Glomerular visceral epithelial cell (primary cell): ENCODE measurements at regions not wholly inside any gene's neighbourhood (a gene's known extent, or its start where the extent isn't known, plus 50 kb on each side); places are given as distances from the start of the nearest gene placed in this dataset.
A peak's percentile ranks its signal among the peaks of the same experiment; 100 is the strongest.
"Not testable (repeated sequence)": the region's sequence is repeated elsewhere in the genome, so short reads cannot be mapped to it uniquely, and the experiment has no call there.

ENCODE experiments used
- DNase-seq: peaks from one replicate; pipeline ENCODE4 v3.0.0-alpha.2; 2016; ENCODE audit errors: extremely low spot score

DNA sequence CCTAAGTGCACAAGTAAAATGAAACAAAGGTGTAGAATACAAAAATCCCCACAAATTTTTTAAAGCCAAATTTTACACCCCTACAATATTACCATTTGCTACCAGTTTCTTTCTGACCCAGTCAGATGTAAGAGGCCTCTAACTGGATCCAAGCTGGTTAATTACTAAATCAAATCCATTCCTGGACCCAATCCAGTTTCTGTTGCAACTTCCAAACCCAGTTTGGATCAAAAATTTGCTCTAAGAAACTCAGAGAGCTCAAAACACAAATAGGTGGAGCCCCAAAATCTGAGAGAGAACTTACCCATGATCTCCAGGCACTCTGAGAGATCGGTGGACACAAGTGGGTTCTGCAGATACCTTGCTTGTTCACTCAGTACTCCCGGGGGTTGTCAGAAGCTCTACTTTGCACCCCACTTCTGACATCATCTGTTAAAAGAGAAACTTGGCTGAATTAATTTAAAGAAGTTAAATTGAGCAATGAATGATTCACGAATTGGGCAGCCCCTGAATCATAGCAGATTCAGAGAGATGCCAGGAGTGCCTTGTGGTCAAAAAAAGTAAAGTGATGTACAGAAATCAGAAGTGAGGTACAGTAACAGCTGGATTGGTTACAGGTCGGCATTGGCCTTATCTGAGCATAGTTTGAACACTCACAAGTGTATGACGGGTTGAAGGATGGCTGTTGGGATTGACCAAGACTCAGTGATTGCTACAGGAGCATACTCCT is 448.0 kb downstream of the KCNT2 start:
- DNase-seq, result peak; percentile 26

DNA sequence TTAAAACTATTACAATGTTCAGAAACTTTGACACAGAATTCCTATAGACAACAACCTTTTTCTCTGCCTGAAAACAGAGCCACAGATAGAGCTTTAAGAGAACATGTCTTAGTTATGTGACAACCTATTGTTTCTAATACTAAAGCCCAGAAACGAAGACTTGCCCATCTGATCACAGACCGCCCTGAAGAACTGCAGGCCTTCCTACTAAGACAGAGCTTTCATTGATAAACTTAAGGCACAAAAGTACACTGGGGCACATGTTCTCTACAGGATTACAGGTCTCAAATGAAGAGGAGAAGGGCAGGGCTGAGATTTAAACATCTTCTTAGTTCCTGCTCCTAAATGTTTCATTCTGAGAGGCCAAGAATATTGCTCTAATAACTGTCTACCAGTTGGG is 452.7 kb downstream of the KCNT2 start:
- no peak for DNase-seq

DNA sequence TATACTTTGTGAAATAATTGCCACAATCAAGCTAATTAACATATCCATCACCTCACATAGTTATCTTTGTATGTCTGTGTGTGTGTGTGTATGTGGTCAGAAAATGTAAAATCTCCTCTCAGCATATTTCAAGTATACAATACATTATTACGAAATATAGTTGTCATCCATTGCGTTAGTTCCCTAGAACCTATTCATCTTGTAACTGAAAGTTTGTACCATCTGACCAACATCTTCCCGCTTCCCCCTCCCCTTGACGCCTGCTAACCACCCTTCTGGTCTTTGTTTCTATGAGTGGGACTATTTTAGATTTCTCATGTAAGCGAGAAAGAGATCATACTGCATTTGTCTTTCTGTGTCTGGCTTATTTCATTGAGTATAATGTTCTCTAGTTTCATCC is 455.3 kb downstream of the KCNT2 start:
- no peak for DNase-seq

DNA sequence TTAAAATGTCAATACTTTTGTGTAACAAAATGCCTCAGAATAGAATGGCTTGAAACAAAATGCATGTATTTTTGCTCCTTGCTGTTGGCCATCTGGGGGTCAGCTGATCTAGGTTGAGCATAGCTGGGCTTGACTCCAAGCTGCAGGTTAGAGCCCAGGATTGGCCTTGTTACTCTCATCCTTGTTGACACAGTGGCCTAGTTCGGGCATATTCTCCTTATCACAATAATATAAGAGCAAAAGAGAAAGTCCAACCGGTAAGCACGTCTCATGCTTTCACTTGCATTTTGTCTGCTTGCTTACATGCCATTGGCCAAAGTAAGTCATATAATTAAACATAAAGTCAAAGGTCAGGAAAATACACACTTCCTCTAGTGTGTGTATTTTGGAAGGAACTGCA is 456.2 kb downstream of the KCNT2 start:
- no peak for DNase-seq

DNA sequence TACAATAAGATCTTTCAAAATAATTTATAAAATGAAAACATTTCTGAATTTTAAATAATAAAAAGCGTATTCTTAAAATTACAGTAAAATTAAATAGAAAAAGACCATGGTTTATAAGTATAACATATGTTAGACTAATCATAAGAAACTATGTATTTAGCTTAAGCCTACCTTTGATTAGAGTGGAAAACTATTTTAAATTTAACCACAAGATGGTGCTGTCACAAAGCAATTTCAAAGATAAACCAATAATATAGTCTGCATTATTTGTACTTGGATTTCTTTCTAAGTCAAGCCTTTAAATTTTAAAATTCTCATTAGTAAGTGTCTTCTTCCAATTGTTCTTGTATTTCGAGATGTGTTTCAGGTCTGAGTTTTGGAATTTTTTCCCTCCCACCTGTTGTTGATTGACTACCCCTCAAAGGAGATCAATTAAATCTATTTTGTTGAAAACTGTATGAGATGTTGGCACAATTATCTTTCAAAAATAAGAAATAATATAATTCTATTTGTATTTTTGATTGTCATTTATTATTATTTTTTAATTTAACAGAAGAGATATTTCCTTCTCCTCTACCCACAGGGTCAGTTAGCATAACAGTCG is 459.8 kb downstream of the KCNT2 start:
- DNase-seq, result peak; percentile 45

DNA sequence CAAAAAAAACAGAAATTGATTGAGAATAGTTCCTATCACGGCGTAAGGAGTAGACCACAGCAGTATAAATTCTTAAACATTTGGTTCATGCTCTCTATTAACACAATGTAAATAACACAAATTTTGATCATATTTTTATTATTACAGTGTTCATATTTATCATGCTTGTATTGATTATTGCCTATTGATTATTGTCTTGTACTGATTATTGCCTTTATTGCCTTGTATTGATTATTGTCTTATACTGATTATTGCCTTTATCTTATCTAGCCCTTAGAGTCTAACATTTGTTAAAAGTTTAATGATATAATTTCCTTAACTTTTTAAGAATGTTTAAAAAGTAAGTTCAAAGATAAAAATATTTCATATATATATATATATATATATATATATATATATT is 460.7 kb downstream of the KCNT2 start:
- DNase-seq, result no peak

DNA sequence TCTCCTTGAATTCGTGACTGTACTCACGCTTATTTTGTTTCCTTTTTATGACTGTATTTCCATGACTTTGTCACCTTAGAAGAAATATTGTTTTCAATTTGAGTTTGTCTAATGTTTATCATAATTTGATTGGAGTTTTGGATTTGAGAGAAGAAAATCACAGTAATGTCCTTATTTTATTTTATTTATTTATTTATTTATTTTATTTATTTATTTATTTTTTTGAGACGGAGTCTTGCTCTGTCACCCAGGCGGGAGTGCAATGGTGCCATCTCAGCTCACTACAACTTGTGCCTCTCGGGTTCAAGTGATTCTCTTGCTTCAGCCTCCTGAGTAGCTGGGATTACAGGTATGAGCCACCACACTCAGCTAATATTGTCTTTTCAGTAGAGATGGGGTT is 463.1 kb downstream of the KCNT2 start:
- not testable (repeated sequence) for DNase-seq

DNA sequence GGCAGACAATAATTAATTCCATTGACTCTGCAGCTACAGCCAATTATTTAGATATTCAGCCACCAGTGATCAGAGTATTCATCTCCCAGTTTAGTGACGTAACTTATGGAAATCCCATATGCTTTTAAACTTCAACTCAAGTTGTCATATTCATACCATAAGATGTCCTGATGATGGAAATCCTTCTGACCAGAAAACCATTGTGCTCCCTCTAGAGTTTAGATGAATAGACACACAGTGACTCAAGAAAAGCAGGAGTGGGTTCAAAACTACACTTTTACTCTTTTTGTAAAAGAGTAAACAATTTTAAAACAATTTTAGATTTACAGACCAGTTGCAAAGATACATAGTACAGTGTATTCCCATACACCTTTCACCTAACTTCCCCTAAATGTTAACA is 463.7 kb downstream of the KCNT2 start:
- no peak for DNase-seq

DNA sequence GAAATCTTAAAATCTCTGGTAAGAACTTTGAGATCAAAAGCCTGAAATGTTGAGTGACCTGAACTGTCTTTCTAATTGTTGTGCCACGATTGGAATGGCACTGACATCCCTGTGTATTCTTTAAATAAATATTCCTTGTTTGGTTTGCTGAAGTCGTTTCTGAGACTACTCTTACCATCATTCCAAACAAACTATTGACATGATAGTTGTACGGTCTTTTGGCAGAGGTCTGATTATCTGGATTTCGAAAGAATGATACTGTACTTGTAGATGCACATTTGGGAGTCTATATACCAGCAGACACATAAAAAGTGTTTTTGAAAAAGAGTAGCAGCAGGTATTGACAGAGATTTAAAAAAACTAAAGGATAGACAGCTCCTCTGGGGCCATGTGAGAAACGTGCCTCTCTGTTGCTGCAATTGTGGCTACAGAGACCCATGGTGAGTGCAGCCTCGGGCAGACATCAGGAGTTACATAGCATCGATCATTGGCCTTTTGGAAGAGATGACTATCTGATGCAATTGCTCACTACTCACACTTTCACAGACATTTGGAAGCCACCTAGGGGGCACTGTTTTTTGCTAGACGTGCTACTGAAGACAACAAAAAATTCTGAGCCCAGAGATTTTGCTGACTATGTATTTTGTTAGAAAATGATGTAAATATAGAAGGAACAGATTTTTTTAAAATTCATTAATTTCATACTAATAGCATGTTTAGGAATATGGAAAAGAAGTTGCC is 464.5 kb downstream of the KCNT2 start:
- no peak for DNase-seq

DNA sequence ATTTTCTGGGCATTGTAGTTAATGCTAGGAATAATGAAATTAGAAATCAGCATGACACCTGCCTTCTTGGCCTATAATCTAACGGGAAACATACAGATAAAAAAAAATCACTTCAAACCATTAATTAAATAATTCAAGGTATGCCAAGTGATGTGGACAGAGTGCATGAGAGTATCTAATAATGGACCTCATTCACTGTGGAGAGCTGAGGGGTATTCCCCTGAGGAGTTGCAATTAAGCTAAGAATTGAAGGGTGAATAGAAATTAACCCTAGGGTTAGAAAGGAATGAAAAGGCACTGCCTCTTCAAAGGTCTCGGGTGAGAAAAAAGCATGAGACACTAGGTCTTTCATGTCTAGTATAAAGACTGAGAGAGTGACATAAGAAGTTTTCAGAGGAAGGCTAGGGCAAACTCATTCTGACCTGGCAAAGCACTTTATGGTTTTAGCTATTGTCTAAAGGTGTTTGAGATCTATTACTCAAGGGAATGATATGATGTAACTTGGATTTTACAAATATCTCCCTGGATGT is 466.1 kb downstream of the KCNT2 start:
- no peak for DNase-seq

DNA sequence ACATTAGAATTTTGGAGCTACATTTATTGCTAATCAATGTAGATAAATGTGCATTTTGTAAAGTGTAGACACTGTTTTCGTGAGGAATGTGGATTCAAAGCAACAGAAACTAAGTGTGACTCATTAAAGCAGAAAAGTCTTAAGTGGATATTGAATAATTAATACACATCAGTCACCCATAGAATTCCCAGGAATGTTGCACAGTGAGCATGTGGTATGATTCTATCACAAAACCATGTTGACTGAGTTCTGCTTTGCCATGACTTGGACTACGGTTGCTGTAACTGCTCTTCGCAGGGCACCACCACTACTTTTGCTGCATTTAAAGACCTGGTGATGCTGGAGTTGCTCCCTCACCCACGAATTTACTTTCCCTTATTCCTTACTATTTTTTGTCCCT is 471.8 kb downstream of the KCNT2 start:
- DNase-seq, result no peak

DNA sequence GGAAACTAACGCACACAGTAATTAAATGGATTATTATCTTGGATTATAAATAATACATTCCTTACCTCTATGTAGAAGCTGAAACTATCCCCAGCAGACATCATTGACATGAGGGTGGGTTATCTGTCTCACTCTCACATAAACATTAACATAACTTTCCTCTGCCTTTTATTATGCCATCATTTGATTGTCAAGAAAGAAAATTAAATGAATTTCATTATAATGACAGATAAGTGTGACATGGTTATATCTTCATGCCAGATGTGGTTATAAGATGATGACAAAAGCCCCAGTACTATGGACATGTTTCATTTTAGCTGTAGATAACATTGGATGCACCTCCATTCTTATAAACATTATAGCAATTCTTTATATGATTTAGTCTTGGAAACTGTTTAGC is 476.5 kb downstream of the KCNT2 start:
- no peak for DNase-seq

DNA sequence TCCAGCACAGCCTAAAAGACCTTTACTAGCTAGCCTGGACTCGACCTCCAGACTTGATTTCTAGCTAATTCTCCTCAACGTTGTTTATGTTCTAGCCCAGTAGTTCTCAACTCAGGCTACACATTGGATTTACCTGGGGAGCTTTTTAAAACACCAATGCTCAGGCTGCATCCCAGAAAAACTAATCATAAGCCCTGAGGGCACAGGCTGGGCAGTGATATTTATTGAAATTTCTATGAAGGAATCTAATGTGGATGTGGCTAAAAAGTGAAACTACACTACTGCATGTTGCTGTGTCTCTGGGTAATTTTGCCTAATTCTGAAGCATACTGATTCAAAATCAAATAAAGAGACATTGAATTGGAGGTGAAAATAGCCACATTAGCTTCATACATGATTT is 479.4 kb downstream of the KCNT2 start:
- DNase-seq, result no peak

DNA sequence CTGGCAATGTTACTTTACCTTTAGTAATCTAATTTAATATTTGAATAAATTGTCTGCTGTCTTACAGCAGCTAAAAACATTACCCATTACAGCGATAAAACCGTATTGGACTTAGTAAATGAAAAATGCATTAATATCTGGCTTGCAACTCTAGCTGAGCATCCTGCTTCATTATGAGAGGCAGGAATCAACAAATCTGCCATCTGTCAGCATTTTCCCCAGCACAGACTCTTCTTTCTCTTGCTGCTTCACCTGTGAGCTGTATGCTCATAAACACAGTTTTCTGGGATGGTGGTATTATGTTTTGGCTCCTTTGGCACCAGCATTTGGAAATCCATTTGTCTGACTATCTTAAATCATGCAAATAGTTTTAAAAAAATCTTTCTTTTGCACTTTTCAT is 487.1 kb downstream of the KCNT2 start:
- DNase-seq, result no peak

DNA sequence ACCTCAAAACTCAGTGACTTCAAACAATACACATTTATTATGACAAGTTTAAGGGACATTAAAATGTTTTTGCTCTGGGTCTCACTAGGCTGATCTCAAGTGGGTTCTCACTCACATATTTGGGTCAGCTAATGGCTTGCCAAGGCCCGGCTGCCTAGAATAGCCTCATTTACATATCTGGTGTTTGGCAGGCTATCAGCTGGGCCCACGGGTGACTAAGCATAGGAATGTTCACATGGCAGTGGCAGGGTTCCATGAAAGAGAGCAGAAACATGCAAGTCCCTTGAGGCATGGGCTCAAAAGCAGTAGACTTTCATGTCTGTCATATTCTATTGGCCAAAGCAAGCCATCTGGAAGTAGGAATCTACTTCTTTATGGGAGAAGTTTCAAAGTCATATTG is 492.6 kb downstream of the KCNT2 start:
- peak; percentile 66 for DNase-seq

DNA sequence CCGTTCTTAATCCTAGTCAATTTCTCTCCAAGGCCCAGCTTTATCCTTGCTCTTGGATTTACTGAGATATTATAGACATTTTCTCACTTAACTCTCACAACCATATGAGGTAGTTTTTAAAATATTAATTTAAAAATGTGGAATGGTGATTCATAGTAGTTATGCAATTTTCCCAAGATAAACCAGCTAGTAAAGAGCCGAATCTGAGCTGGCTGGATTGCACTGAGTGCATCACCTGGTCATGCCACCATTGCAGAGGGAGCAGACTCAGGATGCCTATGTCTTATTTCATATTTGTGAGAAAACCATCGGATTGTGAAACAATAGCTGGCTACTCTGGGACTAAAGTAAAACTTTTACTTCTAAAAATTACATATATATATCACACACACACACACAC is 494.0 kb downstream of the KCNT2 start:
- no peak for DNase-seq

DNA sequence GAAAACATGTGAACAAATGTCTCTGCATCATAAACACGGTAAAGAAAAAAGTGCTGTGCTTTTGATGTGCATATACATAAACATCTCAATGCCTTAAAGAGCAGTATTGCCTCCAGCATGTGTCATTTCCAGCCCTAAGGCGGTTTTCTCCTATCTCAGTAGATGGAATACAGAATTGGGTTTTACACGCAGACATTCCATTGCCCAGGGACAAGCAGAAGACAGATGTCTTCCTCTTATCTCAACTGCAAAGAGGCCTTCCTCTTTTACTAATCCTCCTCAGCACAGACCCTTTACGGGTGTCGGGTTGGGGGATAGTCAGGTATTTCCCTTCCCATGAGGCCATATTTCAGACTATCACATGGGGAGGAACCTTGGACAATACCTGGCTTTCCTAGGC is 499.2 kb downstream of the KCNT2 start:
- not testable (repeated sequence) for DNase-seq

DNA sequence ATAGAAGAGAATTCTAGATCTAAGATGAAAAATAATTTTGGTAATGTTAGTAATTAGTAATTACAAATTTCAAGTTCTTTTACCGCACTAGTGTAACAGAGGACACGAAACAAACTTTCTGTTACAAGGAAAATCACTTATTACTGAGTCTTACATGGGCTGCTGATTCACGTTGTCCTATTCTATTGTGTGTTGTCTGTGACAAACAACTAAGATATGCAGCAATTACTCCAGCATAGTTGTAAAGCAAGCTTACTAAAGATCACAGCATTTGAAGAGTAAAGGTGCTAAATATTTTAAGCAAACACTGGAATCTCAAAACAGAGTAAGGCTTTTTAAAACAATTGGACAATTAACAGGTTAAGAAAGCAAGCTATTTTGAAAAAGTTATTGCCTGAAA is 502.3 kb downstream of the KCNT2 start:
- no peak for DNase-seq

DNA sequence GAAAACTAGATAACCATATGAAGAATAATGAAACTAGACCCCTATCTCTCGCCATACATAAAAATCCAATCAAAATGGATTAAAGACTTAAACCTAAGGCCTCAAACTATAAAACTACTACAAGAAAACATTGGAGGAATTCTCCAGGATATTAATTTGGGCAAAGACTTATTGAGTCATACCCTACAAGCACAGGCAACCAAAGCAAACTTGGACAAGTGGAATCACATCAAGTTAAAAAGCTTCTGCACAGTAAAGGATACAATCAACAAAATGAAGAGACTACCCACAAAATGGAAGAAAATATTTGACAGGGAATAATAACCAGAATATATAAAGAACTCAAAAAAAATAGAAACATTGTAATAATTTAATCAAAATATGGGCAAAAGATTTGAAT is 505.4 kb downstream of the KCNT2 start:
- DNase-seq, result no peak

DNA sequence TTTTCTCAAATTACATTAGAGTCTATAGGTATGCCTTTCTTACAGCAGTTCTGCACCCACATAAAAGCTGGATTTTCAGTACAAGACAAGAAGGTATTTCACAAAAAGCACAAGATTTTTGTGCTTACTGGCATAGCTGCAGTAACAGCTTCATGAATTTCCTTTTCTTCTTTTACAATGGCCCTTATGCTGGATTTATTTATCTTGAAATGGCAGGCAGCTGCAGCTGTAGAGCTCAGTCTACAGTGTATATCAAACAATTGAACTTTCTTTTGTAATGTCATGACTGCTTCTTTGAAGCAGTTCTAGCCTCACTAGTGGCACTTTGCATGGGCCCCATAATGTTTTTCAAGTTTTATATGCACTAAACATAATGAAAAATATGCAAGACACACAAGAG is 510.2 kb downstream of the KCNT2 start:
- no peak for DNase-seq

DNA sequence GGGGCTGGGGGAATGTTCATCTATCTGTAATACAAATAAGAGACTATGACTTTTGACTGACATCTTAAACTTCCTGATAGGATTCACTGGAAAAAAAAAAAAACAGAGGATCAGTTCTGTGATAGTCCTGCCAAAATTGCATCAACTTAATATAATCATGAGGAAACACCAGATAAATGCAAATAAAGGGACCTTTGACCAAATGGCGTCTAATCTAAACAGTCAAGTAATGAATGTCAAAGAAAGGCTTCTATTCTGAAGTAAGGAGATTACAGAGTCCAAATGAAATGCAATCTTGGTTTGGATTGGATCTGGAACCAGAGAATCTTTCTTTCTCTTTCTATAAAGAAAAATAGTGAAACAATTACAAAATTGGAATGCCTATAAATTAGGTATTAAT is 513.4 kb downstream of the KCNT2 start:
- DNase-seq, result no peak

DNA sequence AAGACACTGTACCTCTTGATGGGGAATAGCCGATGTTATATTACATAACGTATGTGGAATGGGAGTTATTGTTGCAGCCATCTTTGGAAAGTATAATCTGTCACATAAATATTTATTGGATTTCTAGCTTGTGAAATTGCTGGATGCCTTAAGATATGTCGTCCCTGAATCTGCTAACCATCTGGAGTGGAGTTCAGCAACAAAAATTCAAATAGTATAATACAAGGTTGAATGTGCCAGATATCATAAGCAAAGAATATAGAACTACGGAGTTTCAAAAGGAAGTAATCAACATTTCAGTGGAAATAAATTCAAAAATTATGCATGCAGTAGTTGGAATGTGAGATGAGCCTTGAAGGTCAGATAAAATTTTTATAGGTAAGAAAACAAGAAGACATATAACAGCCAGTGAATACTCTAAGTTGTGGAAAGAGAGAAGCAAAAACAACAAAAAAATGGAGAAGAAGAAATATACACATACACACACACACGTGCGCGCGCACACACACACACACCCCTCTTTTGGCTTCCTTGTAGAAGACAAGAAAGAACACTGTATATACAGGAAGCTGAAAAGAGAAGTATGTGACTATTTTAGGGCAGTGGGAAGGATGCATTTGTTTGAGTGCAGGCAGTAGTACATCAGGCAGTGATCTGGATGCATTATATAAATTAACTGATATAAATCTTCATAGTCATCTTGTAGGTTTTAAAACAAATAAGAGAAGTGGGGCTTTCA is 516.7 kb downstream of the KCNT2 start:
- no peak for DNase-seq
